Activated CD4-positive, alpha-beta T cell treated with anti-CD3 and anti-CD28 coated beads, Interleukin-2, amount 50 U/mL, for 24 hours (primary cell): ENCODE measurements at regions not wholly inside any gene's neighbourhood (a gene's known extent, or its start where the extent isn't known, plus 50 kb on each side); places are given as distances from the start of the nearest gene placed in this dataset.

Experiments
- DNase-seq, 2 donors: peaks; one replicate each; pipeline ENCODE4 v3.0.0-alpha.2; 2020; ENCODE audit warnings: low read depth in 1 of 2, low spot score in 1 of 2

GRCh38 chrX:20437683-20438082 lies 171.0 kb upstream of the RPS6KA3 start:
- no peak for DNase-seq

DNA sequence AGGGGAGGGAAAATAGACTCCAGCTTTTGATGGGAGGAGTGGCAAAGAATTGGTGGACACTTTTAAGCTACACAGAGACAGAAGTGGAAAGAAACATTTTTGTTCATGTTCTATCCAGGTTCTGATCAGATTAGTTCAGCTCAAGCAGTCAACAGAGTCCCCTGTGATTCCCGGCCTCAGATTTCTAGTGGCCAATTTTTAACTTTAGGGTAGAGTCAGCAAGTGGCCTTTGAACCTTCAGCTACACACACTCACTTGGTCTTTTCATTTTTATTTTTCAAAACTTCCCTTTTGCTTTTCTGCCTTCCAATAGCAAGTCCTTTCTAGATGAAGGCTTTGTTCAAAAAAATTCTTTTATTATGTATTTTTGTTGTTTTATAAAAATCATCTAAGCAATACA lies 169.2 kb upstream of the RPS6KA3 start:
- DNase-seq = no peak

GRCh38 chrX:20434986-20435385 lies 168.3 kb upstream of the RPS6KA3 start:
- DNase-seq = no peak

GRCh38 chrX:20433388-20433775 lies 166.7 kb upstream of the RPS6KA3 start:
- DNase-seq = no peak

DNA sequence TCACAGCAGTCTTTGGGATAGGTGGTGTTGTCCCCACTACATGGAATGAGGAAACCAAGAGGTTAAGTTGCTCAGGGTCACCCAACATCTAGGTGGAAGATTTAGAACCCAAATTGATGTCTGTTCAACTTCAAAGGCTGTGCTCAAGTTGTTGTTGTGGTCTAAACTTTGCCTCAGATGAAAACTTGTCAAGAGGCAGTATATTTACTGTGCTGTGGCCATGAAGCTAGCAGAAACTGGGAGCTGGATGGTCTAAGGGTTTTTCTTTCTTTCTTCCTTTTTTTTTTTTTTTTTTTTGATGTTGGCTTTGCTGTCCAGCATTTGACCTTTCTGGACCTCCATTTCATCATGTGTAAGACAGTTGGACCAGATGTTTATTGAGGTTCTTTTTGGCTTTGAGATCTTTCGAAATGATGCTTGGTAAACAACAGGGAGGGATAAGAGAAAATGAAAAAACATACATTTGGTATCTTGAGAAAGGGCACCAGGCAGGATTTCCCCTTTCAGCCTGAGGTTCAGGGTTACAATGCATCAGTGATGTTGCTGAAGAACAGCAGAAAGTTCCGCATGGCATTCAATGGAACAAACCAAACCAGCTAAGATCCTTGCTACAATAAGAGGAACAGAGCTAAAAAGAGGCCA lies 166.2 kb upstream of the RPS6KA3 start:
- no peak for DNase-seq

- DNase-seq = no peak
Observed at GRCh38 chrX:20432048-20432447, 165.3 kb upstream of the RPS6KA3 start.

DNA sequence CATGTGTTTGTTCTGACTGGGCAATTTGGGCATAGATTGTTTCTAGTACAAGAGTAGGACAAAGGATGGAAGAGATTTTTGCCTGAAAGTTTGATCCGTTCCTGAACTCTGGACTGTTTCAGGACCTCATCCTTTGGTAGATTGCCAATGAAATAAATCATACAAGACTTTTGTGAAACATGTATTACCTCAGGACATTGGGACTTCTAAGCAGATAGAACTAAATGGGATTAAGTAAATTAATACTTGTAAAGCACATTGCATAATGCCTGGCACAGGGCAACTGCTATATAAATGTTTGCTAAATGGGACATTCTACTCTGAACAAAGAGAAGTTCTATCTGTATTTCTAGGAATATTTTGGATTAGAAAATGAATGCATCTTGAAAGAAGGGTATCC lies 164.8 kb upstream of the RPS6KA3 start:
- DNase-seq = no peak

GRCh38 chrX:20427173-20427770 lies 160.6 kb upstream of the RPS6KA3 start:
- DNase-seq = no peak

DNA sequence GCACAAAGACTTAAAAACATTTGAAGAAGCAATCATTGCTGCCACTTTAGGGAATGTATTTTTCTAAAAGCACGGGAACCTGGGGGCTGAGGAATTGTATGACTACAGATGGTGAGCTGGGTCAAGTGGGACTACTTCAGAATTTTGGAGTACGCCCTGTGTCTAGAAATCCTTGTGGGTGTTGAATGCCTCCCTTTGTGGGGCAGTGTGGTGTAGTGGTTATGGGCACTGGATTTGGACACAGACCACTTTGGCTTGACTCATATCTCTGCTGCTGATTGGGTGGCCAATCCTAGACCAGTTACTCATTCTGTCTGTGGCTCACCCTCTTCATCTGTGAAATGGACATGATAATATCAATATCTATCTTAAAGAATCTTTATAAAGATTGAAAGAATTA lies 155.0 kb upstream of the RPS6KA3 start:
- DNase-seq = no peak

DNA sequence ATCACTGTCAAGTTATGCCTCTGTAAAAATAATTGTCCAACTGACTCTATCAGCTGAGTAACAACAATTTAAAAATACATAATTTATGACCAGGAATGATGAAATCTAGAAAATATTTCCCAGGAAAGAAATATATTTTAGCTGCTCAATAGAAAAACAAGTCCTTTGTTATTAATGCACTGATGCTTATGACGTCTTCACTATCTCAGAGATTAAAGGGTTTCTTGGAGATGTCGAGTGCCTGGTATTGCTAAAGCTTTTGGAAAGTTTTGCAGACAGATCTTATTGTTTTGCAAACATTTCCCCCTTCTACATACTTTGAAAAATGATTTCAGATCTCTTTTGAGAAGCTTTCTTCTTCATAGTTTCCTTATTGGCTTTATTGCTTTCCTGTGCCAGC lies 154.6 kb upstream of the RPS6KA3 start:
- no peak for DNase-seq

DNA sequence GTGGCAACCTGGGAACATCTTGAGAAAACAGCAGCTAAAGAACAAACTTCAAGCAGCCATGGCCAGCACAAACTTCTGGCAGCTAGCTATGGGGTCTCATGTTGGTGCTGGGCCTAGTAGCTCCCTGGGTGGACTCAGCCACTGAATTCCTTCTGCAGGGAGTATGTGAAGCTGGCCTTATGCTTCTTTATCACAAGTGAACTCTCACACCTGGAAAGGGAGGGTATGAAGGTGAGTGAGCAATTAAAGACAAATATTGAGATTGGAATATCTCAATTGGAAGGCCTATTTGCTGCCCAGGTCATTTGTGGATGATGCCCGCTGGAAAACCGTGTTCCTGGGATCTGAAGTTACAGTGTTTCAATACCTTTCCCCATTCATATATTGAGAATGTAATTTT lies 153.3 kb upstream of the RPS6KA3 start:
- no peak for DNase-seq

GRCh38 chrX:20418379-20419150 lies 151.9 kb upstream of the RPS6KA3 start:
- no peak for DNase-seq

DNA sequence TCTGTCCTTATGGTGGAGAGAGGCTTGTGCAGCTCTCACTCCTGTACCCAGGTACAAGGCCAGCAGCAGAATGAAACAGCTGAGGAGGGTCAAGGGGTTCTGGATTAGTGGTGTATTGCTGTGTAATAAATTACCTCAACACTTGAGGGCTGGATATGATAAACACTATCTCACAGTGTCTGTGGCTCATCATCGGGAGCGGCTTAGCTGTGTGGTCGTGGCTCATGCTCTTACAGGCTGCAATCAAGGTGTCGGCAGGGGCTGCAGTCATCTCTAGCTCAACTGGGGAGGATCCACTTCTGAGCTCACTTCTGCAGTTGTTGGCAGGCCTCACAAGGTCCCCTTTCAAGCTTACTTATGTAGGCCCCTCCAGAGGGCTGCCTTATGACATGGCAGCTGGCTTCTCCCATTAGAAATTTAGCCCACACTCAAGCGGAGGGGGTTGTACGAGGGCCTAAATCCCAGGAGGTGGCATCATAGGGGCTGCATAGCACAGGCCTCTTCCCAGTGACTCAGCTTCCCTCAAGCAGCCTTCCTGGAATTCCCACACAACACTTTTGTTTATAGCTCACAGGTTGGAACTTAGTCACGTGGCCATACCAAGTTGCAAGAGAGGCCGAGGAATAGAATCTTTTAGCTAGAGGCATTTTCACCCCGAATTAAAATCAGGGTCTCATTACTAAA lies 148.2 kb upstream of the RPS6KA3 start:
- DNase-seq = no peak

DNA sequence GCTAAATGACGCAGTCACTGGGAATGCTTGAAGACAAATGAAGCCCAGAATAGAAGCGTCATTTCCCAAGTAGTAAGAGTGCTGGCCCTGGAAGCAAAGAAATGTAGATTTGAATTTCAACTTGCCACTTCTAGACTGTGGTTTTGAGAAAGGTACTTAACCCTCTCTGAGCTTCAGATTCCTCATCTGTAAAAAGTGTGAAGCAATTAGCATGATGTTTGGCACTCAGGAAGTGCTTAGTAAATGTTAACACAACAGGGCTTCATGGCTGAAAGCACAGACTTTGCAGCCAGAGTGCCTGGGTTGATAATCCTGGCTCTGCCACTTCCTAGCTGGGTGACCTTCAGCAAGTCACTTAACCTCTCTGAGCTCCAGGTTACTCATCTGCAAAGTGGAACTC lies 147.4 kb upstream of the RPS6KA3 start:
- DNase-seq = no peak

DNA sequence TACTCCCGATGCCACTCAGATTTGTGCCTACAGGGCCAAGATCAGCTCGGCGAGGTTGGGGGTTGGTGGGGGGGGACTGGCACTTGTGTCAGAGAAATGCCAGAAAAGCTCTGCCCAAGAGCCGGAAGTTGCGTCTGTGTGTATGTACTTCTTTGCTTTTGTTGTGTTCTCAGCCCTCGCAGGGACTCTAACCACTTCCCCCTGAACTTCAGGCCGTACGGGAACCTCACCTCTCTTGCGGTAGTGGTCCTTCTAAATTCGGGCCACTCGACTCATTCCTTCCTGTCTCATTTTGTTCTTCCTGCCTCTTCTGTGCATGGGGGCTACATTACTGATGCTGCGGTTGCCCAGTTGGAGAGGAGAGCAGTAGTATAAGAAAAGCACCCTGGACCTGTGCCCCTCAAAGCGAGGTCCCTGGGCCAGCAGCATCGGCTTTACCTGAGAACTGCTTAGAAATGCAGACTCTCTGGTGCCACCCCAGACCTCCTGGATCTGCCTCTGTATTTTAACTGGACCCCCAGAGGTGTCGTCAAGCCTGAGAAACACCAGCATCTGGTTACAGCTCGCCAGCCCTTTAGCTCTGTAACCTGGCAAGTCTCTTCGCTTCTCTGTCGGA lies 146.3 kb upstream of the RPS6KA3 start:
- peak in 1 of 2 donors; percentile 21 for DNase-seq

DNA sequence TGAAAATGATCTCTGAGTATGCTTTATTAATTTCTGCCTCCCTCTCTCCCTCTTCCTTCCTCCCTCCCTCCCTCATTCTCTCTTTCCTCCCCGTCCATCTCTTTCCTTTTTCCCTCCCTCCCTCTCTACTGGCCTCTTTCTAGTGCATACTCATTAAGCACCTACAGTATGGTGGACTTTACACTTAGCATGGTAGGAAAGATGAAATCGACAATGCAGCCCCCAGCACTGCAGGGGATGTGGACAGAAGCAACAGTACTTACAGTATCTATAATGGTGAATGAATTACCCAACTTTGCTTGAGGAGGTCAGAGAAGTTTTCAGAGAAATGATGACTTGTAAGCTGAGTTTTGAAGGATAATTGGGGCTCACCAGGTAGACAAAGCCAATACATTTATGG lies 143.8 kb upstream of the RPS6KA3 start:
- no peak for DNase-seq

DNA sequence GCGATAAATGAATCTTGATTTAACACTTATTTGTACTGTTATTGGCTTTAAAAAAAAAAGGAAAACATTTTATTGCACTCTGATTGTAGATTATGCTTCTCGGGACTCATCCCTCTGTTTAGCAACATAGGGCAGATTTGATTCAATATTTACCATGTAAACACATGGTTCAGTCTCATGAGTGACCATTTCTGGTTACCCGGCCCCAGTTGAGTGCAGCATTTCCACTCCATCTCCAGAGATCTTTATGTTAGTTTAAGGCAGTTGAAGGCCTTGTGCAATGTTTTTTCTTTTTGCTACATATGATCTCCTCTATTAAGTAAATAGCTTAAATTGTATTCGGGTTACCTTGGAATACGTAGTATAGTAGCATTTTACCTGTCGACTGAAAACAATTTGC lies 143.3 kb upstream of the RPS6KA3 start:
- no peak for DNase-seq

- DNase-seq = no peak
Observed at GRCh38 chrX:20402956-20403355, 136.2 kb upstream of the RPS6KA3 start.

GRCh38 chrX:20399728-20400414 lies 133.2 kb upstream of the RPS6KA3 start:
- no peak for DNase-seq

DNA sequence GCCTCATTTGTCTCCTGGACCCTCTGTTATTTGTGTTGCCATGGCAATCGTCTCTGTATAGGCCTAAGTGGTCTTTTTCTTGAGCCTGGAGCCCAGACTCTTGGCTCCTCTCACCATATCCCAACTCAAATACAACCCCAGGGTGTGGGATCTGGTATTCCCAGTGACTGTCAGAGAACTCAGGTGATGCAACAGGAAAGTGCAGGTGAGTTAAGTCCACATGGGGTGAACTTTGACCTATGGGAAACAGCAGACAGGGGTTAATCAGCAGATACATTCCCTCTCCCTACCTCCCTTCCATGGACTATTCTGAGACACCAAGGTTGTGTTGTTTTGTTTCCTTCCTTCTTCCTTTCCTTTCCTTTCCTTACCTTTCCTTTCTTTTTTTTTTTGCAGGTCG lies 130.9 kb upstream of the RPS6KA3 start:
- no peak for DNase-seq

GRCh38 chrX:20394451-20394850 lies 127.7 kb upstream of the RPS6KA3 start:
- no peak for DNase-seq
